DOHH2 (cell line): ENCODE measurements at regions not wholly inside any gene's neighbourhood (a gene's known extent, or its start where the extent isn't known, plus 50 kb on each side); places are given as distances from the start of the nearest gene placed in this dataset.

Experiments
- EZH2phosphoT487 ChIP-seq: fragments of 200-600 bp; sonication (generic); IDR thresholded peaks from 2 replicates; pipeline ENCODE4 v1.6.1; 2017; ENCODE audit warnings: borderline replicate concordance, mild to moderate bottlenecking, antibody characterized with exemption, low read length, moderate library complexity, mixed read lengths
- TF ChIP-seq, protein P1 (sequence below): fragments of 200-600 bp; sonication (generic); IDR thresholded peaks from one replicate; pipeline ENCODE4 v1.5.1; 2014; ENCODE audit warnings: antibody characterized with exemption, mild to moderate bottlenecking, low read depth, low read length; ENCODE audit not compliant: poor library complexity, severe bottlenecking

DNA sequence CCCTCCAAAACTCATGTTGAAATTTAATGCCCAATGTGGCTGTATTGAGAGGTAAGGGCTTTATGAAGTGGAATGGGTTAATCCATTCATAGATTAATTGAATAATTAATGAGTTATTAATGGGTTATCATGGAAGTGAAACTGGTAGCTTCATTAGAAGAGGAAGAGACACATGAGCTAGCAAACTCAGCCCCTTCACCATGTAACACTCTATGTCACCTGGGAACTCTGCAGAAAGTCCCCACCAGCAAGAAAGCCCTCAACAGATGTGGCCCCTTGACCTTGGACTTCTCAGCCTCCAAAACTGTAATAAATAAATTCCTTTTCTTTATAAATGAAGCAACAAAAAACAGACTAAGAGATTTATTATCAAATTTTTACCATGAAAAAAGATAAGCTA lies 223.5 kb downstream of the KLF12 start:
- TF ChIP-seq EZH2phosphoT487: no peak
- TF ChIP-seq, protein P1, sequence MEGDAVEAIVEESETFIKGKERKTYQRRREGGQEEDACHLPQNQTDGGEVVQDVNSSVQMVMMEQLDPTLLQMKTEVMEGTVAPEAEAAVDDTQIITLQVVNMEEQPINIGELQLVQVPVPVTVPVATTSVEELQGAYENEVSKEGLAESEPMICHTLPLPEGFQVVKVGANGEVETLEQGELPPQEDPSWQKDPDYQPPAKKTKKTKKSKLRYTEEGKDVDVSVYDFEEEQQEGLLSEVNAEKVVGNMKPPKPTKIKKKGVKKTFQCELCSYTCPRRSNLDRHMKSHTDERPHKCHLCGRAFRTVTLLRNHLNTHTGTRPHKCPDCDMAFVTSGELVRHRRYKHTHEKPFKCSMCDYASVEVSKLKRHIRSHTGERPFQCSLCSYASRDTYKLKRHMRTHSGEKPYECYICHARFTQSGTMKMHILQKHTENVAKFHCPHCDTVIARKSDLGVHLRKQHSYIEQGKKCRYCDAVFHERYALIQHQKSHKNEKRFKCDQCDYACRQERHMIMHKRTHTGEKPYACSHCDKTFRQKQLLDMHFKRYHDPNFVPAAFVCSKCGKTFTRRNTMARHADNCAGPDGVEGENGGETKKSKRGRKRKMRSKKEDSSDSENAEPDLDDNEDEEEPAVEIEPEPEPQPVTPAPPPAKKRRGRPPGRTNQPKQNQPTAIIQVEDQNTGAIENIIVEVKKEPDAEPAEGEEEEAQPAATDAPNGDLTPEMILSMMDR: no peak
